Endodermal cell (in vitro differentiated cells): ENCODE measurements at regions not wholly inside any gene's neighbourhood (a gene's known extent, or its start where the extent isn't known, plus 50 kb on each side); places are given as distances from the start of the nearest gene placed in this dataset.

Source experiments
- DNase-seq: peaks from one replicate; pipeline ENCODE4 v3.0.0-alpha.2; 2017
- H3K27ac ChIP-seq: 2 replicates; pipeline ENCODE4 v1.5.1; 2013; ENCODE audit warnings: mild to moderate bottlenecking, low read depth, low read length, moderate library complexity
- H3K27me3 ChIP-seq: 2 replicates; pipeline ENCODE4 v1.6.1; 2013; ENCODE audit warnings: mild to moderate bottlenecking, low read length, moderate library complexity; ENCODE audit not compliant: insufficient read depth, control insufficient read depth, poor library complexity, severe bottlenecking
- H3K36me3 ChIP-seq: 2 replicates; pipeline ENCODE4 v1.7.0; 2013; ENCODE audit warnings: mild to moderate bottlenecking, low read length, moderate library complexity; ENCODE audit not compliant: control insufficient read depth, insufficient read depth
- H3K4me1 ChIP-seq: one replicate; pipeline ENCODE4 v1.7.0; 2013; ENCODE audit warnings: low read length; ENCODE audit not compliant: control insufficient read depth, insufficient read depth
- H3K4me3 ChIP-seq: 2 replicates; pipeline ENCODE4 v1.5.1; 2013; ENCODE audit warnings: mild to moderate bottlenecking, low read length, moderate library complexity
- H3K9ac ChIP-seq: 2 replicates; pipeline ENCODE4 v1.6.1; 2013; ENCODE audit warnings: mild to moderate bottlenecking, low read length, moderate library complexity; ENCODE audit not compliant: poor library complexity, severe bottlenecking; ENCODE audit errors: extremely low read depth
- H3K9me3 ChIP-seq: 2 replicates; pipeline ENCODE4 v1.6.1; 2013; ENCODE audit warnings: mild to moderate bottlenecking, low read length, moderate library complexity; ENCODE audit not compliant: control insufficient read depth
- H3K27ac Mint-ChIP-seq: 2 replicates; pipeline ENCODE4 v1.8.0; 2020; ENCODE audit warnings: mixed read lengths
- H3K27me3 Mint-ChIP-seq: 2 replicates; pipeline ENCODE4 v1.8.0; 2021; ENCODE audit warnings: mild to moderate bottlenecking, mixed read lengths; ENCODE audit not compliant: insufficient read depth
- H3K36me3 Mint-ChIP-seq: 2 replicates; pipeline ENCODE4 v1.8.0; 2020; ENCODE audit warnings: low read depth, mixed read lengths
- H3K4me1 Mint-ChIP-seq: 2 replicates; pipeline ENCODE4 v1.8.0; 2020; ENCODE audit warnings: mixed read lengths
- H3K4me3 Mint-ChIP-seq: 2 replicates; pipeline ENCODE4 v1.8.0; 2020; ENCODE audit warnings: mild to moderate bottlenecking, moderate library complexity, mixed read lengths
- H3K9me3 Mint-ChIP-seq: 2 replicates; pipeline ENCODE4 v1.8.0; 2020; ENCODE audit warnings: mild to moderate bottlenecking, mixed read lengths
- CTCF ChIP-seq: fragments of 200-600 bp; sonication (generic); conservative IDR thresholded peaks from 2 replicates; pipeline ENCODE4 v1.5.0; 2021; ENCODE audit warnings: antibody characterized with exemption, mild to moderate bottlenecking
- WGBS, 2 experiments: methylation state at CpG; one replicate each; pipeline versions ENCODE4 v1.1.5 to v1.1.7; 2013; ENCODE audit warnings: missing lambda C conversion rate in 2 of 2, mixed read lengths in 1 of 2; ENCODE audit not compliant: insufficient coverage in 1 of 2, insufficient read length in 1 of 2; 5-methylcytosine and 5-hydroxymethylcytosine counted together

GRCh38 chr2:16048466-16048865, 108.1 kb downstream of the MYCN start:
- H3K9me3 ChIP-seq, result peaks cover 7% of the 10 kb centered on the region
- H3K36me3 ChIP-seq, result no peaks in the 10 kb centered on the region
- Mint-ChIP-seq H3K4me1 (peaks cover 30% of the 10 kb centered on the region), H3K27me3 (no peaks in the 10 kb centered on the region), H3K9me3 (peaks cover 3% of the 10 kb centered on the region), H3K27ac (no peak overlapping the region), H3K4me3 (no peak overlapping the region), H3K36me3 (no peaks in the 10 kb centered on the region)
- no peak overlapping the region for H3K9ac ChIP-seq
- H3K27ac ChIP-seq, result no peak overlapping the region
- 92 to 100% methylated on average over 1 to 4 of the region's 4 CpGs for WGBS, 2 experiments
- DNase-seq, result no peak
- TF ChIP-seq CTCF, result no peak
- no peaks in the 10 kb centered on the region for H3K27me3 ChIP-seq
- peaks cover 21% of the 10 kb centered on the region for H3K4me1 ChIP-seq
- H3K4me3 ChIP-seq, result no peak overlapping the region

- Histone ChIP-seq H3K9ac (no peak overlapping the region), H3K27ac (no peak overlapping the region), H3K9me3 (peaks cover 7% of the 10 kb centered on the region), H3K4me3 (no peak overlapping the region), H3K4me1 (peaks cover 21% of the 10 kb centered on the region), H3K36me3 (no peaks in the 10 kb centered on the region), H3K27me3 (no peaks in the 10 kb centered on the region)
- Mint-ChIP-seq H3K4me3 (no peak overlapping the region), H3K4me1 (peaks cover 30% of the 10 kb centered on the region), H3K27me3 (no peaks in the 10 kb centered on the region), H3K9me3 (peaks cover 3% of the 10 kb centered on the region), H3K27ac (no peak overlapping the region), H3K36me3 (no peaks in the 10 kb centered on the region)
- TF ChIP-seq CTCF, result no peak
- WGBS, 2 experiments, result 90 to 96% methylated on average over 5 to 9 of the region's 9 CpGs
- DNase-seq, result no peak
Observed at GRCh38 chr2:16047701-16048100, 107.4 kb downstream of the MYCN start.

- DNase-seq, result no peak
- H3K4me3 Mint-ChIP-seq, result no peak overlapping the region
- H3K4me3 ChIP-seq, result no peak overlapping the region
- H3K9ac ChIP-seq, result no peak overlapping the region
- no peaks in the 10 kb centered on the region for H3K27me3 ChIP-seq
- H3K4me1 ChIP-seq, result peaks cover 19% of the 10 kb centered on the region
- peaks cover 3% of the 10 kb centered on the region for H3K9me3 Mint-ChIP-seq
- no peaks in the 10 kb centered on the region for H3K27me3 Mint-ChIP-seq
- H3K27ac Mint-ChIP-seq, result no peak overlapping the region
- H3K36me3 ChIP-seq, result no peaks in the 10 kb centered on the region
- peaks cover 7% of the 10 kb centered on the region for H3K9me3 ChIP-seq
- 100% methylated on average over 2 of the region's 2 CpGs; no CpG with 5 or more reads in 1 of the 2 experiments for WGBS, 2 experiments
- peaks cover 28% of the 10 kb centered on the region for H3K4me1 Mint-ChIP-seq
- no peak overlapping the region for H3K27ac ChIP-seq
- TF ChIP-seq CTCF, result no peak
- no peaks in the 10 kb centered on the region for H3K36me3 Mint-ChIP-seq
Observed at GRCh38 chr2:16046649-16047048, 106.3 kb downstream of the MYCN start.
